ENCODE measurements at regions not wholly inside any gene's neighbourhood (a gene's known extent, or its start where the extent isn't known, plus 50 kb on each side); places are given as distances from the start of the nearest gene placed in this dataset.

DNA sequence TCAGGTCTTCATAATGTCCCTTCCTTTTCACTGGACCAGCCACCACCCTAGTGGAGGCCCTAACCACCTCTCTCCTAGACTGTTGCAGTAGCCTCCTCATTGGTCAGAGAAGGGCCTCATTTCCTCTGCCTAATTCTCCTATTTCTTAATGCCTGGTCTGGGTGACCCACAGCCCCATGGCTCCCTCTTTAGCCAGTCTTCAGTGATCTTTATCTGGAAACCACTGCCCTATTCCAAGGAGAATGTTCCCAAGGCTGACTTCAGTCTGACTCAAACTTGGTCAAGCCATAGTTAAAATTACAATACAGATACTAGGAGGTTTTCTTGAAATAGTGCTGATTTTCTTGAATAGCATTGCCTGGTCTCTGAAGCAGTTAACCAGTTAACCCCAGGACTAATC lies 53.6 kb upstream of the PRPS1 start:
- TF ChIP-seq, protein P1, sequence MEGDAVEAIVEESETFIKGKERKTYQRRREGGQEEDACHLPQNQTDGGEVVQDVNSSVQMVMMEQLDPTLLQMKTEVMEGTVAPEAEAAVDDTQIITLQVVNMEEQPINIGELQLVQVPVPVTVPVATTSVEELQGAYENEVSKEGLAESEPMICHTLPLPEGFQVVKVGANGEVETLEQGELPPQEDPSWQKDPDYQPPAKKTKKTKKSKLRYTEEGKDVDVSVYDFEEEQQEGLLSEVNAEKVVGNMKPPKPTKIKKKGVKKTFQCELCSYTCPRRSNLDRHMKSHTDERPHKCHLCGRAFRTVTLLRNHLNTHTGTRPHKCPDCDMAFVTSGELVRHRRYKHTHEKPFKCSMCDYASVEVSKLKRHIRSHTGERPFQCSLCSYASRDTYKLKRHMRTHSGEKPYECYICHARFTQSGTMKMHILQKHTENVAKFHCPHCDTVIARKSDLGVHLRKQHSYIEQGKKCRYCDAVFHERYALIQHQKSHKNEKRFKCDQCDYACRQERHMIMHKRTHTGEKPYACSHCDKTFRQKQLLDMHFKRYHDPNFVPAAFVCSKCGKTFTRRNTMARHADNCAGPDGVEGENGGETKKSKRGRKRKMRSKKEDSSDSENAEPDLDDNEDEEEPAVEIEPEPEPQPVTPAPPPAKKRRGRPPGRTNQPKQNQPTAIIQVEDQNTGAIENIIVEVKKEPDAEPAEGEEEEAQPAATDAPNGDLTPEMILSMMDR (IDR thresholded peaks at IDR 0.05), result no peak
- TF ChIP-seq POLR2A (IDR thresholded peaks at IDR 0.05), result no peak
